ENCODE measurements at regions not wholly inside any gene's neighbourhood (a gene's known extent, or its start where the extent isn't known, plus 50 kb on each side); places are given as distances from the start of the nearest gene placed in this dataset.

- TF ChIP-seq CTCF (IDR thresholded peaks at IDR 0.05) = no peak
- Histone ChIP-seq H3K36me3 (no peaks in the 10 kb centered on the region), H3K4me3 (no peak overlapping the region), H3K9me3 (no peaks in the 10 kb centered on the region), H3K27ac (no peak overlapping the region), H3K4me1 (no peaks in the 10 kb centered on the region), H3K27me3 (no peaks in the 10 kb centered on the region)
- intact Hi-C loops (cut with DNase I) = no loop called here
- no peak for DNase-seq
- no peak for ATAC-seq
Observed at GRCh38 chr1:208757846-208758245, 513.7 kb upstream of the PLXNA2 start.

DNA sequence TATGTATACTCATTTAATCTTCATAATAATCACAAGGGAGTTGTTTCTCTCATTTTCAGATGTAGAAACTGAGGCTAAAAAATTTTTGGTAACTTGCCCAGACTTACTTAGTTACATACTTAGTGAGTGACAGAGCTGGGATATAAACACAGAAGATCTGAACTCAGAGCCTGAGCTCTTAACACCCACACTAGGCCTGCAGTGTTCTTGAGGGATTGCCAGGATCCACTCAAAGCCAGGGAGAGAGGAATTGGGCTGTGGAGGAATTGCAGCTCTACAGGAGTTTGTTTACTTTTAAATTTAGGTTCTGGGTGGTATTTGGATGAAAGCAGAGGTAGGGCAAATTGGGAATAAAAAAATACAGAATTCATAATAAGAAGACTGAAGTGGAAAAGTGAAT is 515.1 kb upstream of the PLXNA2 start:
- no peaks in the 10 kb centered on the region for H3K9me3 ChIP-seq
- DNase-seq (no peak), ATAC-seq (peak; percentile 54)
- intact Hi-C loops (cut with DNase I) = no loop called here
- H3K4me3 ChIP-seq = no peak overlapping the region
- H3K4me1 ChIP-seq = no peaks in the 10 kb centered on the region
- no peaks in the 10 kb centered on the region for H3K27me3 ChIP-seq
- no peak for TF ChIP-seq CTCF (IDR thresholded peaks at IDR 0.05)
- H3K27ac ChIP-seq = no peak overlapping the region
- H3K36me3 ChIP-seq = no peaks in the 10 kb centered on the region

DNA sequence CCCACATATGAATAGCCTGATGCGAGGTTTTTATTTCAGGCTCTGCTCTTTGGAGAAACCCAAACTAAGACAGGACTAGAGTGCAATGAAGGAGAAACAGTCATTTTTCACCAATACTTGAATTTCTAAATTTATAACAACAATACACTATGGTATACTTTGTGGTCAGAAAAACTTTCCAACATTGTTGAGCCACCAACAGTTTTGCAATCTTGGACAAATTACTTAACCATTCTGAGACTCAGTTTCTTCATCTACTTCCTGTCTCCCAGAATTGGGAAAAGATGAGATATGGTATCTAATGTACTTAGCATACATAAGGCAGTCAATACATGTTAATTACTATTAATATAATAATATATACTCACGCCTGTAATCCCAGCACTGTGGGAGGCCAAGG is 519.8 kb upstream of the PLXNA2 start:
- Histone ChIP-seq H3K27ac (no peak overlapping the region), H3K27me3 (no peaks in the 10 kb centered on the region), H3K9me3 (no peaks in the 10 kb centered on the region), H3K4me1 (no peaks in the 10 kb centered on the region), H3K36me3 (no peaks in the 10 kb centered on the region), H3K4me3 (no peak overlapping the region)
- no peak for TF ChIP-seq CTCF (IDR thresholded peaks at IDR 0.05)
- DNase-seq (no peak), ATAC-seq (no peak)
- intact Hi-C loops (cut with DNase I) = no loop called here

- ATAC-seq = no peak
- DNase-seq = peak in 1 of 4 donors; percentile 18
- intact Hi-C loops (cut with DNase I) = no loop called here
- no peaks in the 10 kb centered on the region for H3K9me3 ChIP-seq
- H3K27me3 ChIP-seq = no peaks in the 10 kb centered on the region
- no peak overlapping the region for H3K4me3 ChIP-seq
- no peak overlapping the region for H3K27ac ChIP-seq
- no peaks in the 10 kb centered on the region for H3K4me1 ChIP-seq
- H3K36me3 ChIP-seq = no peaks in the 10 kb centered on the region
- no peak for TF ChIP-seq CTCF (IDR thresholded peaks at IDR 0.05)
Observed at GRCh38 chr1:208766832-208767231, 522.6 kb upstream of the PLXNA2 start.

- H3K4me1 ChIP-seq = no peaks in the 10 kb centered on the region
- no peak for TF ChIP-seq CTCF (IDR thresholded peaks at IDR 0.05)
- no peaks in the 10 kb centered on the region for H3K9me3 ChIP-seq
- H3K36me3 ChIP-seq = no peaks in the 10 kb centered on the region
- H3K27me3 ChIP-seq = no peaks in the 10 kb centered on the region
- H3K27ac ChIP-seq = no peak overlapping the region
- DNase-seq (no peak), ATAC-seq (no peak)
- intact Hi-C loops (cut with DNase I) = no loop called here
- H3K4me3 ChIP-seq = no peak overlapping the region
Observed at GRCh38 chr1:208767816-208768215, 523.6 kb upstream of the PLXNA2 start.

Data from left lung (tissue), 4 donors.